ENCODE measurements at regions not wholly inside any gene's neighbourhood (a gene's known extent, or its start where the extent isn't known, plus 50 kb on each side); places are given as distances from the start of the nearest gene placed in this dataset.

DNA sequence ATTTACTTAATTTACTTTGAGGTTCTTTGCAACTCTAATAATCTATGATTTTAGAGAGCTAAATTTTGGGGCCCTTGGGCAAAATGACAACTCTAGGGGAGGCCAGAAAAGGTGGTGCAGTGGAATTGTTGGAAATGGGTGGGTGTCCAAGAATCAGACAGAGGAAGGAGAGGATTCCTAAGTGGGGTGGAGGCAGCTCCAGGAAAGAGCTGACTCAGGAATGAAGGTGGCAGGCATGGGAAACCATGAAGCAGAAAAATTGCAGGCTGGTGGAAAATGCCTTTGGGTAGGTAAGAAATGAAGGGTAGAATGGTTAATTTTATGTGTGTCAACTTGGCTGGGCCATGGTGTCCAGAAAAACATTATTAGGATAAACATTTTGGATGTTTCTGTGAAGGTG is 248.5 kb upstream of the TUT7 start:
- TF ChIP-seq, protein P1, sequence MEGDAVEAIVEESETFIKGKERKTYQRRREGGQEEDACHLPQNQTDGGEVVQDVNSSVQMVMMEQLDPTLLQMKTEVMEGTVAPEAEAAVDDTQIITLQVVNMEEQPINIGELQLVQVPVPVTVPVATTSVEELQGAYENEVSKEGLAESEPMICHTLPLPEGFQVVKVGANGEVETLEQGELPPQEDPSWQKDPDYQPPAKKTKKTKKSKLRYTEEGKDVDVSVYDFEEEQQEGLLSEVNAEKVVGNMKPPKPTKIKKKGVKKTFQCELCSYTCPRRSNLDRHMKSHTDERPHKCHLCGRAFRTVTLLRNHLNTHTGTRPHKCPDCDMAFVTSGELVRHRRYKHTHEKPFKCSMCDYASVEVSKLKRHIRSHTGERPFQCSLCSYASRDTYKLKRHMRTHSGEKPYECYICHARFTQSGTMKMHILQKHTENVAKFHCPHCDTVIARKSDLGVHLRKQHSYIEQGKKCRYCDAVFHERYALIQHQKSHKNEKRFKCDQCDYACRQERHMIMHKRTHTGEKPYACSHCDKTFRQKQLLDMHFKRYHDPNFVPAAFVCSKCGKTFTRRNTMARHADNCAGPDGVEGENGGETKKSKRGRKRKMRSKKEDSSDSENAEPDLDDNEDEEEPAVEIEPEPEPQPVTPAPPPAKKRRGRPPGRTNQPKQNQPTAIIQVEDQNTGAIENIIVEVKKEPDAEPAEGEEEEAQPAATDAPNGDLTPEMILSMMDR (IDR thresholded peaks at IDR 0.05) = no peak
- TF ChIP-seq POLR2A (IDR thresholded peaks at IDR 0.05) = no peak
